Left lung (tissue), 4 donors: ENCODE measurements at regions not wholly inside any gene's neighbourhood (a gene's known extent, or its start where the extent isn't known, plus 50 kb on each side); places are given as distances from the start of the nearest gene placed in this dataset.
"Not testable (repeated sequence)": the region's sequence is repeated elsewhere in the genome, so short reads cannot be mapped to it uniquely, and the experiment has no call there.

Source experiments
- ATAC-seq: fragments of 200-7000 bp; cut with Tn5 transposase; one replicate; pipeline ENCODE4 v1.9.1; 2020; ENCODE audit warnings: moderate library complexity
- DNase-seq, 4 donors: peaks; one replicate each; pipeline ENCODE4 v3.0.0-alpha.2; 2013 to 2020
- H3K27ac ChIP-seq, 2 donors: fragments of 200-600 bp; sonication (generic) in 1 of 2; one replicate each; pipeline versions ENCODE4 v1.5.0 to v1.8.0; 2020 to 2021
- H3K27me3 ChIP-seq, 2 donors: fragments of 200-600 bp; sonication (generic) in 1 of 2; one replicate each; pipeline versions ENCODE4 v1.5.0 to v1.8.0; 2020 to 2021
- H3K36me3 ChIP-seq, 2 donors: fragments of 200-600 bp; sonication (generic) in 1 of 2; one replicate each; pipeline versions ENCODE4 v1.5.0 to v1.8.0; 2020 to 2021
- H3K4me1 ChIP-seq, 2 donors: fragments of 200-600 bp; one replicate each; pipeline ENCODE4 v1.8.0; 2021
- H3K4me3 ChIP-seq, 2 donors: fragments of 200-600 bp; sonication (generic) in 1 of 2; one replicate each; pipeline versions ENCODE4 v1.5.0 to v1.8.0; 2020 to 2021; ENCODE audit warnings: mild to moderate bottlenecking in 1 of 2
- H3K9me3 ChIP-seq, 2 donors: fragments of 200-600 bp; sonication (generic) in 1 of 2; one replicate each; pipeline versions ENCODE4 v1.5.0 to v1.8.0; 2020 to 2021
- CTCF ChIP-seq, 2 donors: fragments of 200-600 bp; sonication (generic) in 1 of 2; IDR thresholded peaks; one replicate each; pipeline versions ENCODE4 v1.5.0 to v1.8.0; 2021; ENCODE audit warnings: antibody characterized with exemption in 2 of 2
- intact Hi-C, 2 donors: fragments of 100-400 bp; cut with DNase I; formaldehyde crosslinking; loops; one replicate each; pipeline versions ENCODE4 v1.11.2 to v1.14.2; 2022
- donor health status: DM: no; HTN: yes; CAD: no.
- donor health status: DM: no; HTN: no; CAD: no.

- H3K4me3 ChIP-seq, result no peak overlapping the region
- DNase-seq (no peak), ATAC-seq (no peak)
- no peak overlapping the region for H3K27ac ChIP-seq
- no peak for TF ChIP-seq CTCF (IDR thresholded peaks at IDR 0.05)
- intact Hi-C loops, result no loop called here
- H3K27me3 ChIP-seq, result no peaks in the 10 kb centered on the region
- H3K4me1 ChIP-seq, result no peaks in the 10 kb centered on the region
- H3K9me3 ChIP-seq, result no peaks in the 10 kb centered on the region
- no peaks in the 10 kb centered on the region for H3K36me3 ChIP-seq
Observed at GRCh38 chr5:119757276-119757675, 127.9 kb downstream of the FAM170A start.

- H3K27me3 ChIP-seq, H3K27ac ChIP-seq, ATAC-seq, H3K4me3 ChIP-seq, H3K36me3 ChIP-seq, H3K4me1 ChIP-seq, H3K9me3 ChIP-seq, intact Hi-C loops: not testable (repeated sequence)
- DNase-seq, result peak in 1 of 4 donors; percentile 27
Observed at GRCh38 chr5:119769695-119770693, 140.6 kb downstream of the FAM170A start.

- H3K36me3 ChIP-seq, H3K27ac ChIP-seq, H3K4me3 ChIP-seq, H3K4me1 ChIP-seq, intact Hi-C loops, H3K9me3 ChIP-seq, H3K27me3 ChIP-seq, ATAC-seq: not testable (repeated sequence)
- peak in 1 of 4 donors; percentile 27 for DNase-seq
Observed at GRCh38 chr5:119780145-119780544, 150.8 kb downstream of the FAM170A start.

- H3K4me1 ChIP-seq, result no peaks in the 10 kb centered on the region
- H3K9me3 ChIP-seq, result no peaks in the 10 kb centered on the region
- no peak for TF ChIP-seq CTCF (IDR thresholded peaks at IDR 0.05)
- no peak overlapping the region for H3K4me3 ChIP-seq
- DNase-seq (no peak), ATAC-seq (no peak)
- H3K27ac ChIP-seq, result no peak overlapping the region
- intact Hi-C loops, result no loop called here
- H3K27me3 ChIP-seq, result no peaks in the 10 kb centered on the region
- H3K36me3 ChIP-seq, result no peaks in the 10 kb centered on the region
Observed at GRCh38 chr5:119785057-119785456, 155.7 kb downstream of the FAM170A start.

- no peaks in the 10 kb centered on the region for H3K27me3 ChIP-seq
- peak in 2 of 4 donors; percentile 30 to 62 for DNase-seq
- H3K36me3 ChIP-seq, result no peaks in the 10 kb centered on the region
- no peak for ATAC-seq
- no peak overlapping the region for H3K27ac ChIP-seq
- no peaks in the 10 kb centered on the region for H3K9me3 ChIP-seq
- no peaks in the 10 kb centered on the region for H3K4me1 ChIP-seq
- intact Hi-C loops, result no loop called here
- H3K4me3 ChIP-seq, result no peak overlapping the region
- no peak for TF ChIP-seq CTCF (IDR thresholded peaks at IDR 0.05)
Observed at GRCh38 chr5:119789406-119790117, 160.2 kb downstream of the FAM170A start.

GRCh38 chr5:119792161-119792799 is 162.9 kb downstream of the FAM170A start:
- intact Hi-C loops, result no loop called here
- H3K4me1 ChIP-seq, result no peaks in the 10 kb centered on the region
- H3K36me3 ChIP-seq, result no peaks in the 10 kb centered on the region
- no peaks in the 10 kb centered on the region for H3K9me3 ChIP-seq
- ATAC-seq, result no peak
- H3K27me3 ChIP-seq, result no peaks in the 10 kb centered on the region
- no peak for TF ChIP-seq CTCF (IDR thresholded peaks at IDR 0.05)
- H3K27ac ChIP-seq, result no peak overlapping the region
- no peak overlapping the region for H3K4me3 ChIP-seq
- no peak for DNase-seq
